UCSD-AML1 (cell line): ENCODE measurements at regions not wholly inside any gene's neighbourhood (a gene's known extent, or its start where the extent isn't known, plus 50 kb on each side); places are given as distances from the start of the nearest gene placed in this dataset.

Experiments used
- DNase-seq: peaks from one replicate; lab custom pipeline; 2025; ENCODE audit not compliant: unreplicated experiment; lab: John Stamatoyannopoulos, UW

- DNase-seq: no peak
These were observed 296.9 kb downstream of the TLE4 start for GRCh38 chr9:79868567-79869189.

DNA sequence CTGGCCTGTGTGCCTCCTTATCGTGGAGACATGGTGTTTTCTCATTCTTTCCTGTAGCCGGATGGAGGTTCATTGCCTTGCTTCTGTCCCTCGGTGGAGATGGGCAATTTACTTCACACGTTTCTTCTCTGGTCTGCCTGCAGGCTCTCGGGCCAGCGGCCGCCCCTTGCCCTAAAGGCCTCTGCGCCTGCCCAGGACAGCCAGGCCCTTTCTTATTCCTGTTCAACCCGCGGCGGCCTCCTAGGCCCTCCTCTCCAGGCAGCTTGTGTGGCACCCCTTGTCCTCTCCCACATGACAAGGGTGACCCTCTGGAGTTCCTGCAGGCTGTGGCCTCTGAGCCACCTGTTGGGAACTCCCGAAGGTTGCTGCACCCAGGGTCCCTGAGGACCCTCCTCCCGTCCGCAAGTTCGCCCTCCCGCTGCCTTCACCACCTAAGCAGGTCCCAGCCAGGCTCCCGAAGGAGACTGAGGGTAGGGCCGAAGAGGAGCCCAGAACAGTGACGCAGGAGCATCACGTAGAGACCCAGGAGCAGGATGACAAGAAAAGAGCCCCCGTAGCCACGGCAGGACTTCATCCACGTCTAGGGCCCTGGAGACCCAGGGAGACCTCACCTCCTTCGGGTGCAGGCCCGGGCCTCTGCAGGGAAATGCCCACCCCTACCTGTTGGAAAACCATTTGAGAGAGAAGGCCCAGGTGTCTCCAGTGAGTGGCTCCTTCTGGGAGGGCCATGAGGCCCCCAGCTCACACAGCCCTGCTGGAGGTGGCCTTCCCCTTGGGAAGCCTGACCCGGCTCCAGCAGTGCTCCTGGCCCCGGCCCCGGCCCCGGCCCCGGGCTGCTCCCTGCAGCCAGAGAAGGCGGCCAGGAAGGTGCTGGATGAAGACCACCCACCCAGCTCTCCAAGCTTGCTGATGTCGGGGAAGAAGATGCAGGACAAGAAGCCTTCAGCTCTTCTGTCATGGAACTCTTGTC is 291.4 kb downstream of the TLE4 start:
- no peak for DNase-seq

DNA sequence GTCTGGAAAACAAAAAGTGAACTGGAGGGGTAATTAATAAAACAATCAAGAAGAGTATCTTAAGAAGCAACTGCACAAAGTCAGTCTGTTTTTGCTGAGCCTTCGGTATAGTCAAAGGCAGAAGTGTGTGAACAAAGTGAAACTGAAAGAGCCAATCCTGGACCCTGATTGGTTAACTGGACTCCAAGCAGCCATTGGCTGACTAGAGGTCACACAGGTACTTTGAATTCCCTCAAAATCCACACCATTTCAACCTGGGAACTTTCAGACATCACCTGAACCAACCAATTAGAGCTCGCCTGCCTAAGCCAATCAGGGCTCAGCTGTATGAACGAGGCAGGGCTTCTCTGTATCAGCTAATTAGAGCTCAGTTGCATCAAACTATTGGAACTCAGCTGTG is 286.7 kb downstream of the TLE4 start:
- DNase-seq: no peak

GRCh38 chr9:79857188-79857587 is 285.4 kb downstream of the TLE4 start:
- DNase-seq: no peak

- DNase-seq: no peak
These were observed 275.3 kb downstream of the TLE4 start for GRCh38 chr9:79847074-79847473.

DNA sequence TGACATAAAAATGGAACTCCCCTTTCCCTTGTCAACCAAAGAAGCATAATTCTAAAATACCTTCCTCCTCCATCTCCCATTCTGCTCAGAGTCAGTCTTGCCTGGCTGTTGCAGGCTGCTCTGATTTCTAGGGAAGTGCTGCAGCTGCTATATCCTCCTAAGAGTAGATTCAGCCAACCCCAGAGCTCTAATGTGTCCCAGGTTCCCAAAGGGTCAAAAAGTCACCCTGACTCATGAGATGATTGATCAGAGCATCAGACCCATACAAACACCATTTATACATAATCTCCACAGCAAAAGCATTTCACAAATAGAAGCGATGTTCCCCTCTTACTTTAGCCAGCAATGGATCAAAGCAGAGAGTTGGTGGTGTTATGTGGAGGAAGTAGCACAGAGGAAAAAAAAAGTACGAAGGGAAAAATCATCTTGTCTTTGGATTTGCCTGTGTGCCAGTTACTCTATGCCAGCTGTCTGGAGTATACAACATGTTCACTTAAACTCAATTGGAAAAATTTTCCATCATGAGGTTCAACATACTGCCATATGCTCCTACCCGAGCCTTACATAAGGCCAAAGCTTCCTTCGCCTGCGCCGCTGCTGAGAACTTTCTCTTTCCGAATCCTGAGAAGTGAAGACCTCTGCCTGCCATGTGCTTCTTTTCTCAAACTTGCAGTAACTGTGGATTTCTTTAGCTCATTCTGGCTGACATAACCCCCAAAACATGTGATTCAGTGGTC is 258.0 kb downstream of the TLE4 start:
- DNase-seq: no peak

GRCh38 chr9:79824265-79824664 is 252.5 kb downstream of the TLE4 start:
- no peak for DNase-seq

DNA sequence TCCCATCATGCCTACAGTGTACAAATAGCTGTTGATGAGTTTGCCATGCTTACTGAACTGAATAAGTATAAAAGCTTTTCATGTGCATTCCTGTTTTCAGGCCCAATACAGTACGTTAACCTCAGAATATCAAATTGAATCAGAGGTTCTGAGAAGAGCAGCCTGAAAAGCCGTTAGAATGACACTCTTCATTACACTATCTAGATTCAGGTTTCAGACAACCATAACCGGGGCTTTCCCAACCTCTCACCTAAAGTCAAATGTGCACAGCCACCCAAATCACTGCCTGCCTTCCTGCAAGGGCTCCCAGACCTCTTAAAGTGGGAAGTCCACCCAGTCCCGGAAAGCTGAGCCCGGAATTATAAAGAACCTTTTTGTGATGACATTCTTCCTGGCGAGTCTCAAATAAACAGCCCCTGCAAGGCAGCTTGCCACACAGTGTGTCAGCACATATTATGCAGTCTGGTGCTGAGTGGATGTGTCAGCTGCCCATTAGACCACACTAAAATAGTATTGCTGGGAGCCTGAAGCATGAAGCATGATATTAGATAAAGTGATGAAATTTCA is 245.8 kb downstream of the TLE4 start:
- no peak for DNase-seq

DNA sequence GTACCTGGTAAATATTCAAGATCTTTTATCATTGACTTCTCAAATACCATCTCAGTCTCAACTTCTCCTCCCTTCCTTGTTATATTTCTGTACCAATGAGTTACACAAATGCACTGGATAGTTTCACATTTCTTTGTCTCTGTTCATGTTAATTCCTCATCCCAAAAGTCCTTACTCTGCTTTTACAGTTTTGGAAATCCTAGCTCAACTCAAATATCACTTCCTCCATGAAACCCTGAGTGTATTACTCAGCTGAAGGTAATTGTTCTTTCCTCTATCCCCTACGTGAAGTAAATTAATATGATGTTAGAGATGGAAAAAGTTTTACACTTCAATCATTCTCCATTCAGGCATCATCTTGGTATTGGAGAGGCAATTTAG is 241.5 kb downstream of the TLE4 start:
- no peak for DNase-seq

- no peak for DNase-seq
These were observed 240.9 kb downstream of the TLE4 start for GRCh38 chr9:79812507-79813257.

GRCh38 chr9:79812099-79812498 is 240.3 kb downstream of the TLE4 start:
- DNase-seq: no peak

DNA sequence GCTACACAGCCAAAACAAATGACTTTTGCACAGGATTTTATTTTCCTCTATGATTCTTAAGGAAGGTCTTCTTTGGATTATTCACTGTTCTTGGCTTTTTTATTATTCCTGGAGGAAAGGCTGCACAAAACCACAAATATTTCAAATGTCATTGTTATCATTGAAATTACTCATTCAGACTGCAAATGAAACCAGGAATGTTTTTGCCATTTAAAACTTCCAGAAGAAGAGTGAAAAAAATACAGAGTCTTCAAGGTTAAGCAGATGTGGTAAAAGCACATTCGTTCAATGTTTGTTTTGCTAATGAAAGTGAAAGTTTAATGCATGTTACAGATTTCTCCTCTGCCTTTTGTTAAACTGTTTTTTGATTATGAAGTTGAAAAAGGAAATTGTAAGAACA is 238.2 kb downstream of the TLE4 start:
- no peak for DNase-seq

DNA sequence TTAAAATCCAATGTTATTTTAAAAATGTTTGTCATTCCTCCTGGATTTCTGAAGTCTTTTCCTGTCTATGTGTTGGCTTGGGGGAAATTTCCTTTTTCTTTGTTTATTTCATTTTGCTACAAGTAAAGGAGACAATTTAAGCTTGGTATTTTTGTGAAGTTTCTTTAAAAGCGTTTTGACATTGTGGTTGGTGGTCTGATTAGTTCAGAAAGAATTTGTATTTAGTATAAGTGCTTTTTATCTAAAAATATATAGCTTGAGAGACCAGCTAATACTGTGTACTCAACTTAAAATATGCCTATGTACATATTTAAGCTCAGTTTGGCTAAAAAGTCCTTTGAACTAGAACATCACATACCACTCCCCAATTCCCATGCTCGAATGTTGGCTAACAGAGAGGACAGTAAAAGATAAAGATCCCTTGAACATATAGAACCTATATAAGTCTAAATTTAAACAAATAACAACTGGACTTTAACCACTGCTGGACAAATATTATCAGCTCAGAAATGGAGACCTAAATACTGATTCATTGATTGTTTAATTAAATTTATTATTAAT is 237.6 kb downstream of the TLE4 start:
- DNase-seq: no peak

GRCh38 chr9:79807971-79808370 is 236.2 kb downstream of the TLE4 start:
- no peak for DNase-seq

DNA sequence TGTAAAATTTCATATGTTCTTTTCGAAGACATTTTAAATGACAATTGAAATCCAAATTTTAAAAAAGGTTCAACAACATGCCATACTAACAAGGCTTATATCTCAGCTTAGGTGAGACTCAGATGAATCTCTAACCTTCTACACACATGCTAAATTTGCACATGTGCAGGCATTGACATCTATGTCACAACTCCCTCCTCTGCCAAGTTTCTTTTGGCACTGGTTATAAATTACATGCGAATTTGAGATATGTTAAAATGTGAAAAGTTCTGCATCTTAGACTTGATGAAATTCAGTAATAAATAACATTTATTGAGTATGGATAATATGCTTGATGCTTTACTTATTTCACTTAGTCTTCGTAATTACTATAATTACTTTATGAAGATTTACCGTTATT is 234.3 kb downstream of the TLE4 start:
- no peak for DNase-seq

- DNase-seq: no peak
These were observed 229.7 kb downstream of the TLE4 start for GRCh38 chr9:79801459-79801858.

GRCh38 chr9:79800578-79800977 is 228.8 kb downstream of the TLE4 start:
- DNase-seq: no peak

GRCh38 chr9:79799691-79800335 is 228.0 kb downstream of the TLE4 start:
- DNase-seq: no peak

GRCh38 chr9:79798450-79798849 is 226.7 kb downstream of the TLE4 start:
- no peak for DNase-seq

DNA sequence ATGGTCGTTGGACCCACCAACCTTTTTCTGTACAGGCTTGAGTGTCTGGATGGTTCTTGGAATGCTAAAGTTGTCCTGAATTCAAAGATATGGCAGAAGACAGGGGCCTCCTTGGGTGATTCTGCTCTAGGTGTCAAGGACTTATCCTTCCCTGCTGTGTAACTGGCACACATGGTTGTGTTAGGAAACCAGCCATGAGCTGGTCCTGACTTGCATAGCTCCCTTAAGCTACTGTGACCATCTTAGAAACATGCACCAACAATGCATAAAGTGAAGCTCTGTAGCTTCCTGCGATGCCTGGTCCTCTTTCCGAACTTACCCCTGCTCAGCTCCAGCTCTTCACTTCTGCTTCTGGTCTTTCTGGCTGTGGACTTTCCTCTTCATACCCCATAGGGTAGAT is 224.6 kb downstream of the TLE4 start:
- no peak for DNase-seq
